AG10803 (cell line): ENCODE measurements at regions not wholly inside any gene's neighbourhood (a gene's known extent, or its start where the extent isn't known, plus 50 kb on each side); places are given as distances from the start of the nearest gene placed in this dataset.

Experiments used
- DNase-seq: peaks from one replicate; pipeline ENCODE4 v3.0.0; 2010; ENCODE audit warnings: low read depth
- H3K4me3 ChIP-seq: 2 replicates; pipeline ENCODE4 v1.5.1; 2011; ENCODE audit warnings: mild to moderate bottlenecking, low read length, control low read depth
- CTCF ChIP-seq: conservative IDR thresholded peaks from 2 replicates; pipeline ENCODE4 v1.5.1; 2011; ENCODE audit warnings: mild to moderate bottlenecking, low read length, control low read depth, inconsistent platforms

GRCh38 chr4:144450526-144450925, 195.4 kb upstream of the HHIP start:
- DNase-seq = no peak
- TF ChIP-seq CTCF = no peak
- H3K4me3 ChIP-seq = no peak overlapping the region

- H3K4me3 ChIP-seq = no peak overlapping the region
- TF ChIP-seq CTCF = no peak
- DNase-seq = no peak
Observed at GRCh38 chr4:144451766-144452450, 194.0 kb upstream of the HHIP start.

- no peak for TF ChIP-seq CTCF
- H3K4me3 ChIP-seq = no peak overlapping the region
- DNase-seq = no peak
Observed at GRCh38 chr4:144456196-144456595, 189.8 kb upstream of the HHIP start.

GRCh38 chr4:144461906-144462305, 184.1 kb upstream of the HHIP start:
- H3K4me3 ChIP-seq = no peak overlapping the region
- no peak for TF ChIP-seq CTCF
- no peak for DNase-seq

- no peak for TF ChIP-seq CTCF
- H3K4me3 ChIP-seq = no peak overlapping the region
- DNase-seq = no peak
Observed at GRCh38 chr4:144463236-144463635, 182.7 kb upstream of the HHIP start.

GRCh38 chr4:144463896-144464295, 182.1 kb upstream of the HHIP start:
- no peak overlapping the region for H3K4me3 ChIP-seq
- TF ChIP-seq CTCF = no peak
- DNase-seq = no peak

- no peak overlapping the region for H3K4me3 ChIP-seq
- no peak for DNase-seq
- no peak for TF ChIP-seq CTCF
Observed at GRCh38 chr4:144465546-144465945, 180.4 kb upstream of the HHIP start.
